Liver (tissue), 8 donors: ENCODE measurements at regions not wholly inside any gene's neighbourhood (a gene's known extent, or its start where the extent isn't known, plus 50 kb on each side); places are given as distances from the start of the nearest gene placed in this dataset.
"Not testable (repeated sequence)": the region's sequence is repeated elsewhere in the genome, so short reads cannot be mapped to it uniquely, and the experiment has no call there.

Source experiments
- DNase-seq: peaks from one replicate; pipeline ENCODE4 v3.0.0-alpha.2; 2017; ENCODE audit warnings: low spot score
- H3K27ac ChIP-seq, 2 donors: one replicate each; pipeline ENCODE4 v1.7.0; 2013; ENCODE audit warnings: inconsistent platforms in 2 of 2, low read length in 2 of 2, control low read depth in 1 of 2, low read depth in 1 of 2, mild to moderate bottlenecking in 1 of 2
- H3K27me3 ChIP-seq, 4 donors: one replicate each; pipeline versions ENCODE4 v1.6.1 to v1.7.0; 2013; ENCODE audit warnings: low read length in 3 of 4, inconsistent platforms in 1 of 4, mild to moderate bottlenecking in 1 of 4, moderate library complexity in 1 of 4; ENCODE audit not compliant: control insufficient read depth in 4 of 4, insufficient read depth in 4 of 4
- H3K36me3 ChIP-seq, 4 donors: one replicate each; pipeline versions ENCODE4 v1.6.1 to v1.7.0; 2013; ENCODE audit warnings: low read length in 3 of 4, mild to moderate bottlenecking in 3 of 4, low read depth in 1 of 4, moderate library complexity in 1 of 4; ENCODE audit not compliant: control insufficient read depth in 4 of 4, insufficient read depth in 3 of 4
- H3K4me1 ChIP-seq, 4 donors: one replicate each; pipeline versions ENCODE4 v1.6.1 to v1.7.0; 2013; ENCODE audit warnings: low read length in 3 of 4, mild to moderate bottlenecking in 3 of 4, moderate library complexity in 1 of 4; ENCODE audit not compliant: control insufficient read depth in 4 of 4, insufficient read depth in 4 of 4
- H3K4me3 ChIP-seq, 3 donors: one replicate each; pipeline versions ENCODE4 v1.6.1 to v1.7.0; 2013; ENCODE audit warnings: low read length in 3 of 3, control low read depth in 1 of 3, low read depth in 1 of 3, mild to moderate bottlenecking in 1 of 3
- H3K9ac ChIP-seq, 2 donors: one replicate each; pipeline ENCODE4 v1.7.0; 2013; ENCODE audit warnings: low read length in 2 of 2, mild to moderate bottlenecking in 2 of 2, moderate library complexity in 2 of 2, control low read depth in 1 of 2, low read depth in 1 of 2
- H3K9me3 ChIP-seq, 4 donors: one replicate each; pipeline versions ENCODE4 v1.6.1 to v1.7.0; 2013; ENCODE audit warnings: low read length in 3 of 4; ENCODE audit not compliant: control insufficient read depth in 4 of 4
- EGR1 ChIP-seq, 2 donors: IDR thresholded peaks; 2 replicates each; pipeline ENCODE4 v1.6.1; 2016 to 2018; ENCODE audit warnings: antibody characterized with exemption in 2 of 2, low read depth in 2 of 2
- FOXA1 ChIP-seq: IDR thresholded peaks from 2 replicates; pipeline ENCODE4 v1.6.1; 2016; ENCODE audit warnings: antibody characterized with exemption
- FOXA2 ChIP-seq: IDR thresholded peaks from 2 replicates; pipeline ENCODE4 v1.6.1; 2016; ENCODE audit warnings: antibody characterized with exemption
- GABPA ChIP-seq, 2 donors: IDR thresholded peaks in 1 of 2; conservative IDR thresholded peaks in 1 of 2; 2 replicates each; pipeline ENCODE4 v1.6.1; 2016; ENCODE audit warnings: antibody characterized with exemption in 2 of 2, mild to moderate bottlenecking in 1 of 2, moderate library complexity in 1 of 2
- HNF4A ChIP-seq, 2 donors: conservative IDR thresholded peaks; 2 replicates each; pipeline ENCODE4 v1.6.1; 2016; ENCODE audit warnings: antibody characterized with exemption in 2 of 2, mild to moderate bottlenecking in 2 of 2
- HNF4G ChIP-seq: IDR thresholded peaks from 2 replicates; pipeline ENCODE4 v1.6.1; 2016; ENCODE audit warnings: antibody characterized with exemption
- NR2F2 ChIP-seq: IDR thresholded peaks from 2 replicates; pipeline ENCODE4 v1.6.1; 2016; ENCODE audit warnings: antibody characterized with exemption
- RAD21 ChIP-seq, 2 donors: IDR thresholded peaks; 2 replicates each; pipeline ENCODE4 v1.6.1; 2016; ENCODE audit warnings: antibody characterized with exemption in 2 of 2, mild to moderate bottlenecking in 2 of 2
- RXRA ChIP-seq, 2 donors: IDR thresholded peaks; 2 replicates each; pipeline ENCODE4 v1.6.1; 2017 to 2018; ENCODE audit warnings: antibody characterized with exemption in 2 of 2, mild to moderate bottlenecking in 1 of 2
- SP1 ChIP-seq: IDR thresholded peaks from 2 replicates; pipeline ENCODE4 v1.6.1; 2018; ENCODE audit warnings: antibody characterized with exemption, mild to moderate bottlenecking
- TAF1 ChIP-seq: conservative IDR thresholded peaks from 2 replicates; pipeline ENCODE4 v1.6.1; 2016; ENCODE audit warnings: antibody characterized with exemption, mild to moderate bottlenecking
- YY1 ChIP-seq: IDR thresholded peaks from 2 replicates; pipeline ENCODE4 v1.6.1; 2016; ENCODE audit warnings: antibody characterized with exemption, mild to moderate bottlenecking
- WGBS: extraction: QIAGEN DNeasy Blood & Tissue Kit; methylation state at CpG from one replicate; pipeline ENCODE4 v1.1.7; 2013; 5-methylcytosine and 5-hydroxymethylcytosine counted together
- TF ChIP-seq, protein P1 (sequence below): fragments of 150-350 bp; IDR thresholded peaks from 2 replicates; pipeline ENCODE4 v1.5.1; 2017; ENCODE audit warnings: improper control_type of control experiment, low read depth, low read length; ENCODE audit not compliant: missing input control
- TF ChIP-seq, protein P2 (sequence below): IDR thresholded peaks from 2 replicates; pipeline ENCODE4 v1.6.1; 2016; ENCODE audit warnings: antibody characterized with exemption
- TF ChIP-seq, protein P3 (sequence below): IDR thresholded peaks from 2 replicates; pipeline ENCODE4 v1.6.1; 2016; ENCODE audit warnings: antibody characterized with exemption, mild to moderate bottlenecking
- TF ChIP-seq, protein P4 (sequence below): IDR thresholded peaks from 2 replicates; pipeline ENCODE4 v1.6.1; 2016; ENCODE audit warnings: antibody characterized with exemption
- donor health status: healthy.
- donor health status: healthy.
- donor health status: healthy.
- donor health status: healthy.
- donor health status: healthy.

DNA sequence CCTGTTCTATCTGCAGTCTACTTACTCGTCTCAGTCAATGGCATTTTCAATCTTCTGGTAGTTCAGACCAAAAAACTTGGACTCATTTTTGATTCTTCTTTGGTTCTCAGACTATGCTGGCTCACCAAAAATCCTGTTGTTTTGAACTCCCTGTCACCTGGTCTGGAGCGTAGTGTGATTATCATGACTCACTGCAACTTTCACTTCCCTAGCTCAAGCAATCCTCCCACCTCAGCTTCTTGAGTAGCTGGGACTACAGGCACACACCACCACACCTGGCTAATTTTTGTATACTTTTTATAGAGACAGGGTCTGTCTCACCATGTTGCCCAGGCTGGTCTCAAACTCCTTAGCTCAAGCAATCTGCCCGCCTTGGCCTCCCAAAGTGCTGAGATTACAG lies 163.3 kb upstream of the CDH7 start:
- Histone ChIP-seq H3K9me3 (no peaks in the 10 kb centered on the region), H3K4me3 (no peak overlapping the region), H3K27me3 (no peaks in the 10 kb centered on the region), H3K4me1 (no peaks in the 10 kb centered on the region), H3K36me3 (no peaks in the 10 kb centered on the region), H3K27ac (no peak overlapping the region), H3K9ac (no peak overlapping the region)
- WGBS = 66% methylated on average over 3 of the region's 3 CpGs
- DNase-seq = no peak
- TF ChIP-seq GABPA (IDR thresholded peaks at IDR 0.05 in 1 of 2, conservative IDR thresholded peaks at IDR 0.05 in 1 of 2) = no peak
- no peak for TF ChIP-seq FOXA2
- TF ChIP-seq, protein P1, sequence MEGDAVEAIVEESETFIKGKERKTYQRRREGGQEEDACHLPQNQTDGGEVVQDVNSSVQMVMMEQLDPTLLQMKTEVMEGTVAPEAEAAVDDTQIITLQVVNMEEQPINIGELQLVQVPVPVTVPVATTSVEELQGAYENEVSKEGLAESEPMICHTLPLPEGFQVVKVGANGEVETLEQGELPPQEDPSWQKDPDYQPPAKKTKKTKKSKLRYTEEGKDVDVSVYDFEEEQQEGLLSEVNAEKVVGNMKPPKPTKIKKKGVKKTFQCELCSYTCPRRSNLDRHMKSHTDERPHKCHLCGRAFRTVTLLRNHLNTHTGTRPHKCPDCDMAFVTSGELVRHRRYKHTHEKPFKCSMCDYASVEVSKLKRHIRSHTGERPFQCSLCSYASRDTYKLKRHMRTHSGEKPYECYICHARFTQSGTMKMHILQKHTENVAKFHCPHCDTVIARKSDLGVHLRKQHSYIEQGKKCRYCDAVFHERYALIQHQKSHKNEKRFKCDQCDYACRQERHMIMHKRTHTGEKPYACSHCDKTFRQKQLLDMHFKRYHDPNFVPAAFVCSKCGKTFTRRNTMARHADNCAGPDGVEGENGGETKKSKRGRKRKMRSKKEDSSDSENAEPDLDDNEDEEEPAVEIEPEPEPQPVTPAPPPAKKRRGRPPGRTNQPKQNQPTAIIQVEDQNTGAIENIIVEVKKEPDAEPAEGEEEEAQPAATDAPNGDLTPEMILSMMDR = no peak
- TF ChIP-seq SP1 = no peak

DNA sequence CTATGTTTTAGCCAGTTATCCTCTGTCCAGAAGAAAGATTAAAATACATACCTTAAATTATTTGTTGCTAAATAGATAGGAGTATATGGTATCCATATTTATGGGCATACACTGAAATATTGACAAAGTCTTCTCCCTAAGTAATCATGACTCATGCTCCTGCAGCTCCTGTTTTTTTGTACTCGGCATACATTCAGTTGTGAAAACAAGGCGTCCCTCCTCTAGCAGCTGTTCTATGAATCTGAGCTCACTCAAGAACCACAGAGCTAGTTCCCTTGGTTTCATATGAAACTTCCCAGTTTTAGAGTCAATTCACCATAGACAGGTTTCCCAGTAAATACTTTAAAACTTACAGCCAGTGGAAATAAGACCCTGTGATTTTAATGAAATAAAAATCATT lies 168.7 kb upstream of the CDH7 start:
- H3K36me3 ChIP-seq, H3K9me3 ChIP-seq, H3K27me3 ChIP-seq, DNase-seq, H3K9ac ChIP-seq, H3K27ac ChIP-seq, H3K4me1 ChIP-seq, H3K4me3 ChIP-seq: not testable (repeated sequence)
- no CpG with 5 or more reads among the region's 2 CpGs for WGBS

DNA sequence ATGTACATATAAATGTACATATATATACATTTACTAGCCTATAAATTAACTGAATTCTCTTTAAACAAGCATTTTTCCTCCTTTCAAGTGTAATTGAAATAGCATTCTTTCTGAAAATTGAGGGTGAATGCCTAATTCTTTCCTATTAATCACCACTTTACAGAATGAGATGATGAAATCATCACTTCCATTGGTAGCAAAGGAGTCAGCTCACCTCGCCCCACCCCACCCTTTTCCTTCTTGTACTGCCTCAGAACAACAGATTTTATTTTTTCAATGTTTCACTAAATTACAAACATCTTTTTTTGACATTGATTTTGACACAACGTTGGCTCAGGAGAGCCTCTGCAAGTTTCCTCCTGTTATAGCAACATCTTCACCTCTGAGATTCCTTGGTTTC lies 181.9 kb upstream of the CDH7 start:
- Histone ChIP-seq H3K27me3 (no peaks in the 10 kb centered on the region), H3K27ac (no peak overlapping the region), H3K4me1 (no peaks in the 10 kb centered on the region), H3K4me3 (no peak overlapping the region), H3K9me3 (no peaks in the 10 kb centered on the region), H3K9ac (no peak overlapping the region), H3K36me3 (no peaks in the 10 kb centered on the region)
- no peak for DNase-seq
- no peak for TF ChIP-seq NR2F2
- WGBS = 57% methylated on average over 2 of the region's 2 CpGs

DNA sequence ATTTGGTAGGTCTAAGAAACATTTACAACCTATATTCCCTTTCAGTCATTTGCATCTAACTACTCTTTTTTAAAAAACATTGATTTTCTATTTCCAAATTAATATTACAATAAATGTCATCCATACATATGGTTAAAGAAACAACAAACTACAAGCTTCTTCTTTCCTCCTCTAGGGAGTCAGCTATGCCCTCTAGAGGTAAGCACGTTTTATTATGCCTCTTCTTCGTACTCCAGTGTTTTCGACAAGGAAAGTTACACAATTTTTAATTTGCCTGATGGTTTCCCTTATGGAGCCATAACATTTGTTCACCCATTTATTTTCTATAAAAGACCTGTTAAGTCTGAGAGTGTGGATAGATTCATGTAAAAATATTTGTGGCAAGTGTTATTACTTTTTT lies 183.4 kb upstream of the CDH7 start:
- H3K9me3 ChIP-seq = no peaks in the 10 kb centered on the region
- H3K36me3 ChIP-seq = no peaks in the 10 kb centered on the region
- no peak for DNase-seq
- no peaks in the 10 kb centered on the region for H3K27me3 ChIP-seq
- H3K9ac ChIP-seq = no peak overlapping the region
- no peak overlapping the region for H3K4me3 ChIP-seq
- no peaks in the 10 kb centered on the region for H3K4me1 ChIP-seq
- 19% methylated on average over 3 of the region's 3 CpGs for WGBS
- TF ChIP-seq, protein P2, sequence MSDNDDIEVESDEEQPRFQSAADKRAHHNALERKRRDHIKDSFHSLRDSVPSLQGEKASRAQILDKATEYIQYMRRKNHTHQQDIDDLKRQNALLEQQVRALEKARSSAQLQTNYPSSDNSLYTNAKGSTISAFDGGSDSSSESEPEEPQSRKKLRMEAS = no peak
- no peak for TF ChIP-seq GABPA (IDR thresholded peaks at IDR 0.05 in 1 of 2, conservative IDR thresholded peaks at IDR 0.05 in 1 of 2)
- TF ChIP-seq RAD21 (IDR thresholded peaks at IDR 0.05) = no peak
- no peak for TF ChIP-seq YY1
- TF ChIP-seq SP1 = no peak
- no peak for TF ChIP-seq RXRA (IDR thresholded peaks at IDR 0.05)
- TF ChIP-seq EGR1 (IDR thresholded peaks at IDR 0.05; ENCODE audit: low read depth in 2 of 2) = no peak
- TF ChIP-seq, protein P1 = no peak
- TF ChIP-seq NR2F2 = no peak
- TF ChIP-seq HNF4G = no peak
- no peak for TF ChIP-seq FOXA2
- no peak for TF ChIP-seq FOXA1
- TF ChIP-seq, protein P3, sequence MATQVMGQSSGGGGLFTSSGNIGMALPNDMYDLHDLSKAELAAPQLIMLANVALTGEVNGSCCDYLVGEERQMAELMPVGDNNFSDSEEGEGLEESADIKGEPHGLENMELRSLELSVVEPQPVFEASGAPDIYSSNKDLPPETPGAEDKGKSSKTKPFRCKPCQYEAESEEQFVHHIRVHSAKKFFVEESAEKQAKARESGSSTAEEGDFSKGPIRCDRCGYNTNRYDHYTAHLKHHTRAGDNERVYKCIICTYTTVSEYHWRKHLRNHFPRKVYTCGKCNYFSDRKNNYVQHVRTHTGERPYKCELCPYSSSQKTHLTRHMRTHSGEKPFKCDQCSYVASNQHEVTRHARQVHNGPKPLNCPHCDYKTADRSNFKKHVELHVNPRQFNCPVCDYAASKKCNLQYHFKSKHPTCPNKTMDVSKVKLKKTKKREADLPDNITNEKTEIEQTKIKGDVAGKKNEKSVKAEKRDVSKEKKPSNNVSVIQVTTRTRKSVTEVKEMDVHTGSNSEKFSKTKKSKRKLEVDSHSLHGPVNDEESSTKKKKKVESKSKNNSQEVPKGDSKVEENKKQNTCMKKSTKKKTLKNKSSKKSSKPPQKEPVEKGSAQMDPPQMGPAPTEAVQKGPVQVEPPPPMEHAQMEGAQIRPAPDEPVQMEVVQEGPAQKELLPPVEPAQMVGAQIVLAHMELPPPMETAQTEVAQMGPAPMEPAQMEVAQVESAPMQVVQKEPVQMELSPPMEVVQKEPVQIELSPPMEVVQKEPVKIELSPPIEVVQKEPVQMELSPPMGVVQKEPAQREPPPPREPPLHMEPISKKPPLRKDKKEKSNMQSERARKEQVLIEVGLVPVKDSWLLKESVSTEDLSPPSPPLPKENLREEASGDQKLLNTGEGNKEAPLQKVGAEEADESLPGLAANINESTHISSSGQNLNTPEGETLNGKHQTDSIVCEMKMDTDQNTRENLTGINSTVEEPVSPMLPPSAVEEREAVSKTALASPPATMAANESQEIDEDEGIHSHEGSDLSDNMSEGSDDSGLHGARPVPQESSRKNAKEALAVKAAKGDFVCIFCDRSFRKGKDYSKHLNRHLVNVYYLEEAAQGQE = no peak
- TF ChIP-seq, protein P4, sequence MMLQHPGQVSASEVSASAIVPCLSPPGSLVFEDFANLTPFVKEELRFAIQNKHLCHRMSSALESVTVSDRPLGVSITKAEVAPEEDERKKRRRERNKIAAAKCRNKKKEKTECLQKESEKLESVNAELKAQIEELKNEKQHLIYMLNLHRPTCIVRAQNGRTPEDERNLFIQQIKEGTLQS = no peak
- TF ChIP-seq HNF4A (conservative IDR thresholded peaks at IDR 0.05) = no peak
- no peak for TF ChIP-seq TAF1
- no peak overlapping the region for H3K27ac ChIP-seq
